ENCODE measurements at regions not wholly inside any gene's neighbourhood (a gene's known extent, or its start where the extent isn't known, plus 50 kb on each side); places are given as distances from the start of the nearest gene placed in this dataset.
A peak's percentile ranks its signal among the peaks of the same experiment; 100 is the strongest.

DNA sequence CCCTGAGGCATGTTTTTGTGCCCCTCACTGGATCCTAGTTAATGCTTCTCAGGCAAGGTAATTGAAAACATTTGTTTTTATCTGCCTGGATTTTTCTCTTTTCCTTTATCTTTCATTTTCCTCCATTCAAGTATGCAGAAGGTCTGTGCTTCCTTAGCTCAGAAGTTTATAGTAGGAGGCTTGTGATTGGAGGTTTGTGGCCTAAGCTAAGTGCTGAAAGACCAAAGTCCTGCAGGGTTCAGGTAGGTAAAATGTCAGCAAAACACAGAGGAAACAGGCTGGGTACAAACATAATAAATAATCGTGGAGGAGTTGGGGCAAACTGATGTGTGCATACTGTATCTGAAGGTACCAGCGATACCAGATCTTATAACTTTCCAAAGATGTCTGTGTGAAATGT lies 230.9 kb upstream of the KLF4 start:
- H3K4me3 ChIP-seq (ENCODE audit: low read length): no peak overlapping the region
- no peak for TF ChIP-seq CTCF (conservative IDR thresholded peaks at IDR 0.05; ENCODE audit: low read length)
- no peak for DNase-seq (ENCODE audit: low read depth)

DNA sequence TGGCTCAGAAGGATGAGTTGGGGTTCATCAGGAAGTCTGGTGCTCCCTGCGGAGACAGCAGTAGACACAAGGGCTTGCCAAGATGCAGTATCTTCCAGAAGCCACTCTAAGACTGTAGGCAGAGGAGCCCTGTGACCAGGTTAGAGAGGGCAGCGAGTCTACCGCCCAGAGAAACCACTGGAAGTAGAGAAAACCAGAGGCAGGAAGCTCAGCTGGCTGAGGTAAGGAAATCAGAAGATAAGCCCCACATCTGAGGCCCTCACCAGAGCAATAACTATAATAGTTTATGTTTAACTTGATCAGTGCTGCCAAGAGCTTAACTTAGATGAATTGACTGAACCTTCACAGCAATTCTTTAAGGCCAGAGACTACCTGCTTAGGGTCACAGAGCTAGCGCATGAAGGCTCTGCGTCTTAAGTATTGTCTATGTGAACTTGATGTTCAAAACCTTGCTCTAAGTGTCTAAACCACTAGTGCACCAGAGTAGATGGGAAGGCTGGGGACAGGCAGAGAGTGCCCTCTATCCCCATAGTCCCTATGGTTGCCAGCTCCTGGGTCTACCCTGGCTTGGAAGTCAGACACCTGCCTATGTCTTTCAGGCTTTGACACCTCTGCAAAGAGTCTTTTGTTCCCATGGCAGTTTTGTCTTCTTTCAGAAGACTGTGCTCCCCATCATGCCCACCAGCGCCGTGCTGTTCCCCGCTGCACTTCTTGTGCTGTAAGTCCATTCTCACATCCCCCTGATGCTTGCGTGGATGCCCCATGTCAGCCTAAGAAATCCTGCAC lies 228.2 kb upstream of the KLF4 start:
- DNase-seq (ENCODE audit: low read depth): no peak
- no peak overlapping the region for H3K4me3 ChIP-seq (ENCODE audit: low read length)
- no peak for TF ChIP-seq CTCF (conservative IDR thresholded peaks at IDR 0.05; ENCODE audit: low read length)

- H3K4me3 ChIP-seq (ENCODE audit: low read length): no peak overlapping the region
- TF ChIP-seq CTCF (conservative IDR thresholded peaks at IDR 0.05; ENCODE audit: low read length): no peak
- no peak for DNase-seq (ENCODE audit: low read depth)
Measured at GRCh38 chr9:107715740-107716139, 226.2 kb upstream of the KLF4 start.

GRCh38 chr9:107713470-107713869 lies 223.9 kb upstream of the KLF4 start:
- TF ChIP-seq CTCF (conservative IDR thresholded peaks at IDR 0.05; ENCODE audit: low read length): no peak
- no peak for DNase-seq (ENCODE audit: low read depth)
- H3K4me3 ChIP-seq (ENCODE audit: low read length): no peak overlapping the region

GRCh38 chr9:107712390-107712789 lies 222.8 kb upstream of the KLF4 start:
- TF ChIP-seq CTCF (conservative IDR thresholded peaks at IDR 0.05; ENCODE audit: low read length): peak; percentile 13; the same call in 1 of the 2 replicates
- H3K4me3 ChIP-seq (ENCODE audit: low read length): no peak overlapping the region
- DNase-seq (ENCODE audit: low read depth): peak; percentile 29

- H3K4me3 ChIP-seq (ENCODE audit: low read length): no peak overlapping the region
- TF ChIP-seq CTCF (conservative IDR thresholded peaks at IDR 0.05; ENCODE audit: low read length): no peak
- peak; percentile 98 for DNase-seq (ENCODE audit: low read depth)
Measured at GRCh38 chr9:107711542-107711941, 222.0 kb upstream of the KLF4 start.

- TF ChIP-seq CTCF (conservative IDR thresholded peaks at IDR 0.05; ENCODE audit: low read length): no peak
- DNase-seq (ENCODE audit: low read depth): no peak
- H3K4me3 ChIP-seq (ENCODE audit: low read length): no peak overlapping the region
Measured at GRCh38 chr9:107710953-107711352, 221.4 kb upstream of the KLF4 start.

All from AG10803 (cell line).